NB4 (cell line): ENCODE measurements at regions not wholly inside any gene's neighbourhood (a gene's known extent, or its start where the extent isn't known, plus 50 kb on each side); places are given as distances from the start of the nearest gene placed in this dataset.

Experiments
- MYC ChIP-seq: IDR thresholded peaks from 2 replicates; pipeline ENCODE4 v1.6.1; 2011; ENCODE audit warnings: low read depth, low read length
- POLR2A ChIP-seq: IDR thresholded peaks from 2 replicates; pipeline ENCODE4 v1.6.1; 2011; ENCODE audit warnings: mild to moderate bottlenecking; ENCODE audit not compliant: insufficient read length; ENCODE audit errors: extremely low read depth
- TF ChIP-seq, protein P1 (sequence below): IDR thresholded peaks from one replicate; pipeline ENCODE4 v1.5.1; 2012; ENCODE audit warnings: low read depth, low read length

DNA sequence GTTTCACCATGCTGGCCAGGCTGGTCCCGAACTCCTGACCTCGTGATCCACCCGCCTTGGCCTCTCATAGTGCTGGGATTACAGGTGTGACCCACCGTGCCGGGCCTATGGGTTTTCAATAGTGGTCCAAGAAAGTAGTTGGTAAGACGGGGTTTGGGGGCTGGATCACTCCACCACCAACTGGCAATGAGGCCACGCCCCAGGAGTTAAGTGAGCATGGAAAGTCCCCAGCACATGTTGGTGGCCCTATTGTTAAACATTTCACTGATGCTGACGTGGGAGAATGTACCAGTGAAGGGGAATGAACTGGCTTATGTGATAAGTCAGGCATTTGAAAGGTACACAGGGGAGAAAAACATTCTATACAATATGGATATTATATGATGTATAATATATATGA, 80.4 kb downstream of the CHRD start:
- TF ChIP-seq, protein P1, sequence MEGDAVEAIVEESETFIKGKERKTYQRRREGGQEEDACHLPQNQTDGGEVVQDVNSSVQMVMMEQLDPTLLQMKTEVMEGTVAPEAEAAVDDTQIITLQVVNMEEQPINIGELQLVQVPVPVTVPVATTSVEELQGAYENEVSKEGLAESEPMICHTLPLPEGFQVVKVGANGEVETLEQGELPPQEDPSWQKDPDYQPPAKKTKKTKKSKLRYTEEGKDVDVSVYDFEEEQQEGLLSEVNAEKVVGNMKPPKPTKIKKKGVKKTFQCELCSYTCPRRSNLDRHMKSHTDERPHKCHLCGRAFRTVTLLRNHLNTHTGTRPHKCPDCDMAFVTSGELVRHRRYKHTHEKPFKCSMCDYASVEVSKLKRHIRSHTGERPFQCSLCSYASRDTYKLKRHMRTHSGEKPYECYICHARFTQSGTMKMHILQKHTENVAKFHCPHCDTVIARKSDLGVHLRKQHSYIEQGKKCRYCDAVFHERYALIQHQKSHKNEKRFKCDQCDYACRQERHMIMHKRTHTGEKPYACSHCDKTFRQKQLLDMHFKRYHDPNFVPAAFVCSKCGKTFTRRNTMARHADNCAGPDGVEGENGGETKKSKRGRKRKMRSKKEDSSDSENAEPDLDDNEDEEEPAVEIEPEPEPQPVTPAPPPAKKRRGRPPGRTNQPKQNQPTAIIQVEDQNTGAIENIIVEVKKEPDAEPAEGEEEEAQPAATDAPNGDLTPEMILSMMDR, result no peak
- TF ChIP-seq MYC (no peak), POLR2A (no peak)
